ENCODE measurements at regions not wholly inside any gene's neighbourhood (a gene's known extent, or its start where the extent isn't known, plus 50 kb on each side); places are given as distances from the start of the nearest gene placed in this dataset.

GRCh38 chr22:47394504-47395440 lies 632.3 kb downstream of the TBC1D22A start:
- Histone ChIP-seq H3K36me3 (ENCODE audit: control insufficient read depth, insufficient read depth, low read length) (no peaks in the 10 kb centered on the region), H3K4me3 (ENCODE audit: low read depth, low read length) (no peak overlapping the region), H3K27me3 (ENCODE audit: control insufficient read depth, insufficient read depth, low read length) (no peaks in the 10 kb centered on the region)
- DNase-seq (ENCODE audit: low read depth), result no peak
- FAIRE-seq, result peak; percentile 13
- TF ChIP-seq, protein P1, sequence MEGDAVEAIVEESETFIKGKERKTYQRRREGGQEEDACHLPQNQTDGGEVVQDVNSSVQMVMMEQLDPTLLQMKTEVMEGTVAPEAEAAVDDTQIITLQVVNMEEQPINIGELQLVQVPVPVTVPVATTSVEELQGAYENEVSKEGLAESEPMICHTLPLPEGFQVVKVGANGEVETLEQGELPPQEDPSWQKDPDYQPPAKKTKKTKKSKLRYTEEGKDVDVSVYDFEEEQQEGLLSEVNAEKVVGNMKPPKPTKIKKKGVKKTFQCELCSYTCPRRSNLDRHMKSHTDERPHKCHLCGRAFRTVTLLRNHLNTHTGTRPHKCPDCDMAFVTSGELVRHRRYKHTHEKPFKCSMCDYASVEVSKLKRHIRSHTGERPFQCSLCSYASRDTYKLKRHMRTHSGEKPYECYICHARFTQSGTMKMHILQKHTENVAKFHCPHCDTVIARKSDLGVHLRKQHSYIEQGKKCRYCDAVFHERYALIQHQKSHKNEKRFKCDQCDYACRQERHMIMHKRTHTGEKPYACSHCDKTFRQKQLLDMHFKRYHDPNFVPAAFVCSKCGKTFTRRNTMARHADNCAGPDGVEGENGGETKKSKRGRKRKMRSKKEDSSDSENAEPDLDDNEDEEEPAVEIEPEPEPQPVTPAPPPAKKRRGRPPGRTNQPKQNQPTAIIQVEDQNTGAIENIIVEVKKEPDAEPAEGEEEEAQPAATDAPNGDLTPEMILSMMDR (IDR thresholded peaks at IDR 0.05; ENCODE audit: insufficient read depth, low read length, severe bottlenecking), result no peak

DNA sequence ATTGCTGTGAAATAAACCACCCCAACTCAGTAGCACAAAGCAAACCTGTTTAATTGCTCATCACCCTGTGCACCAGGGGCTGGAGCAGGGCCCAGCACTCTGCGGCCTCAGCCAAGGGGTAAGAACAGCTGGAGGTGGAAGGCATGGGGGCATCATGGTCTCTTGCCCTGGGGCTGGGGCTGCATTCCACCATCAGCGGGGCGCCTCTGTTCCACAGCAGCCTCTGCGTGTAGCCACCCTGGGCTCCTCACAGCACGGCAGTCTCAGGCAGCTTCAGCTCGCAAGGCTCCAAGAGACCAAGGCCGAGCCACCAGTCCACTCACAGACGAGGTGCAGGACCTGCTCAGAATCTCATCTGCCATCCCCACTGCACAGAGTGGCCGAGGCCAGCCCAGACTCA lies 630.7 kb downstream of the TBC1D22A start:
- Histone ChIP-seq H3K27me3 (ENCODE audit: control insufficient read depth, insufficient read depth, low read length) (no peaks in the 10 kb centered on the region), H3K36me3 (ENCODE audit: control insufficient read depth, insufficient read depth, low read length) (no peaks in the 10 kb centered on the region), H3K4me3 (ENCODE audit: low read depth, low read length) (no peak overlapping the region)
- DNase-seq (ENCODE audit: low read depth) (no peak), FAIRE-seq (no peak)
- TF ChIP-seq, protein P1 (IDR thresholded peaks at IDR 0.05; ENCODE audit: insufficient read depth, low read length, severe bottlenecking), result no peak

DNA sequence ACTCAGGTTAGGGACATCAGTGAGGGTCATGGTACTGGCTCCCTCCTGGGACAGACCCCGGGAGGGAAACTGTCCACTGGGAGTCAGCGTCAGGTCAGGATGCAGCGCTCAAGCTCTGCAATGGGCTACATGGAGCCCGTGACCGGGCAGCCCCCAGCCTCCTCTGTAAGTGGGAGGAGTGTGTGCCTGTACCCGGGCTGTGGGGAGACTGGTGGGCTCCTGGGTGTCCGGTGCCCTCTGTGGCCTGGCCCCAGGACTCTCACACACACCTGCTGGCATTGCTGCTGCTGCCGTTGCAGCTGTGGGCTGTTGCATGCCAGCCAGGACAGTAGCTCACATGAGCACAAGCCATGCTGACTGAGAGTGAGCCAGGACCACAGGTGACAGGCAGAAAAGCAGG lies 630.3 kb downstream of the TBC1D22A start:
- DNase-seq (ENCODE audit: low read depth), result no peak
- H3K36me3 ChIP-seq (ENCODE audit: control insufficient read depth, insufficient read depth, low read length), result no peaks in the 10 kb centered on the region
- FAIRE-seq, result no peak
- no peaks in the 10 kb centered on the region for H3K27me3 ChIP-seq (ENCODE audit: control insufficient read depth, insufficient read depth, low read length)
- no peak overlapping the region for H3K4me3 ChIP-seq (ENCODE audit: low read depth, low read length)
- TF ChIP-seq, protein P1 (IDR thresholded peaks at IDR 0.05; ENCODE audit: insufficient read depth, low read length, severe bottlenecking), result no peak

GRCh38 chr22:47392054-47392347 lies 629.6 kb downstream of the TBC1D22A start:
- TF ChIP-seq, protein P1 (IDR thresholded peaks at IDR 0.05; ENCODE audit: insufficient read depth, low read length, severe bottlenecking), result no peak
- DNase-seq (ENCODE audit: low read depth) (no peak), FAIRE-seq (no peak)
- Histone ChIP-seq H3K27me3 (ENCODE audit: control insufficient read depth, insufficient read depth, low read length) (no peaks in the 10 kb centered on the region), H3K4me3 (ENCODE audit: low read depth, low read length) (no peak overlapping the region), H3K36me3 (ENCODE audit: control insufficient read depth, insufficient read depth, low read length) (no peaks in the 10 kb centered on the region)

- no peak for FAIRE-seq
These were observed 629.0 kb downstream of the TBC1D22A start for GRCh38 chr22:47391169-47392053.

More at GRCh38 chr22:47391169-47392053, 629.0 kb downstream of the TBC1D22A start:
- TF ChIP-seq, protein P1 (IDR thresholded peaks at IDR 0.05; ENCODE audit: insufficient read depth, low read length, severe bottlenecking), result no peak
- no peak for DNase-seq (ENCODE audit: low read depth)
- H3K4me3 ChIP-seq (ENCODE audit: low read depth, low read length), result no peak overlapping the region
- no peaks in the 10 kb centered on the region for H3K36me3 ChIP-seq (ENCODE audit: control insufficient read depth, insufficient read depth, low read length)
- no peaks in the 10 kb centered on the region for H3K27me3 ChIP-seq (ENCODE audit: control insufficient read depth, insufficient read depth, low read length)

All from bronchial epithelial cell (primary cell).